ENCODE measurements at regions not wholly inside any gene's neighbourhood (a gene's known extent, or its start where the extent isn't known, plus 50 kb on each side); places are given as distances from the start of the nearest gene placed in this dataset.

GRCh38 chr22:47232197-47232596 is 469.7 kb downstream of the TBC1D22A start:
- H3K4me3 ChIP-seq (replicated peaks; ENCODE audit: low read depth, low read length): no peak overlapping the region
- TF ChIP-seq CTCF (IDR thresholded peaks at IDR 0.05; ENCODE audit: low read depth, low read length, missing control alignments): no peak
- DNase-seq (ENCODE audit: extremely low read depth, low read depth): no peak

- TF ChIP-seq CTCF (IDR thresholded peaks at IDR 0.05; ENCODE audit: low read depth, low read length, missing control alignments): no peak
- no peak overlapping the region for H3K4me3 ChIP-seq (replicated peaks; ENCODE audit: low read depth, low read length)
- DNase-seq (ENCODE audit: extremely low read depth, low read depth): no peak
Measured at GRCh38 chr22:47231759-47232158, 469.3 kb downstream of the TBC1D22A start.

- no peak overlapping the region for H3K4me3 ChIP-seq (replicated peaks; ENCODE audit: low read depth, low read length)
- TF ChIP-seq CTCF (IDR thresholded peaks at IDR 0.05; ENCODE audit: low read depth, low read length, missing control alignments): no peak
- no peak for DNase-seq (ENCODE audit: extremely low read depth, low read depth)
Measured at GRCh38 chr22:47230741-47231140, 468.3 kb downstream of the TBC1D22A start.

GRCh38 chr22:47230251-47230650 is 467.8 kb downstream of the TBC1D22A start:
- no peak for TF ChIP-seq CTCF (IDR thresholded peaks at IDR 0.05; ENCODE audit: low read depth, low read length, missing control alignments)
- DNase-seq (ENCODE audit: extremely low read depth, low read depth): no peak
- no peak overlapping the region for H3K4me3 ChIP-seq (replicated peaks; ENCODE audit: low read depth, low read length)

- H3K4me3 ChIP-seq (replicated peaks; ENCODE audit: low read depth, low read length): no peak overlapping the region
- no peak for TF ChIP-seq CTCF (IDR thresholded peaks at IDR 0.05; ENCODE audit: low read depth, low read length, missing control alignments)
- no peak for DNase-seq (ENCODE audit: extremely low read depth, low read depth)
Measured at GRCh38 chr22:47228767-47229166, 466.3 kb downstream of the TBC1D22A start.

GRCh38 chr22:47225931-47226633 is 463.6 kb downstream of the TBC1D22A start:
- no peak overlapping the region for H3K4me3 ChIP-seq (replicated peaks; ENCODE audit: low read depth, low read length)
- no peak for TF ChIP-seq CTCF (IDR thresholded peaks at IDR 0.05; ENCODE audit: low read depth, low read length, missing control alignments)
- no peak for DNase-seq (ENCODE audit: extremely low read depth, low read depth)
